ENCODE measurements at regions not wholly inside any gene's neighbourhood (a gene's known extent, or its start where the extent isn't known, plus 50 kb on each side); places are given as distances from the start of the nearest gene placed in this dataset.

GRCh38 chr4:3699261-3699660, 66.9 kb upstream of the ADRA2C start:
- H3K27ac ChIP-seq: no peak overlapping the region
- no peak for TF ChIP-seq CTCF (IDR thresholded peaks at IDR 0.05)
- TF ChIP-seq ZFX (IDR thresholded peaks at IDR 0.05; ENCODE audit: borderline replicate concordance): no peak

DNA sequence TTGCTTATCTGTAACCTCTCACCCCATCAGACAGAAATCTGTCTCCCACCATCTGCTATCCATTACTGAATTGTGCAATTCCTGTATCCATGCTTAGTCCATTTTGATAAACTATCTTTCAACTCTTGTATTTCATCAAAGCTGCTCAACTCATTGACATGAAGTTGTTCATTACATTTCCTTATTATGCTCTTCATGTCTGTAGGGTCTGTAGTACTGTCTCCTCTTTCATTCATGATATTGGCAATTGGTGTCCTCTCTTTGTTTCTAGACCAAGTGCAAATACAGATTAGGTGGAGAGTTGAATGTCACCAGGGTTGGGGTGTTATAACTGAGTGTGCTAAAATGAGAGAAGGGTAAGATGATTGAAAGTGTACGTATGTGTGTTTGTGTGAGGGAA, 69.2 kb upstream of the ADRA2C start:
- no peak for TF ChIP-seq CTCF (IDR thresholded peaks at IDR 0.05)
- TF ChIP-seq ZFX (IDR thresholded peaks at IDR 0.05; ENCODE audit: borderline replicate concordance): no peak

GRCh38 chr4:3690551-3691152, 75.5 kb upstream of the ADRA2C start:
- TF ChIP-seq ZFX (IDR thresholded peaks at IDR 0.05; ENCODE audit: borderline replicate concordance) (no peak), CTCF (IDR thresholded peaks at IDR 0.05) (no peak)
- H3K27ac ChIP-seq: no peak overlapping the region

More for the DNA sequence above, 69.2 kb upstream of the ADRA2C start:
- H3K27ac ChIP-seq: no peak overlapping the region

GRCh38 chr4:3689576-3690550, 76.3 kb upstream of the ADRA2C start:
- TF ChIP-seq CTCF (IDR thresholded peaks at IDR 0.05) (no peak), ZFX (IDR thresholded peaks at IDR 0.05; ENCODE audit: borderline replicate concordance) (no peak)
- no peak overlapping the region for H3K27ac ChIP-seq

GRCh38 chr4:3689006-3689405, 77.2 kb upstream of the ADRA2C start:
- H3K27ac ChIP-seq: no peak overlapping the region
- TF ChIP-seq CTCF (IDR thresholded peaks at IDR 0.05) (no peak), ZFX (IDR thresholded peaks at IDR 0.05; ENCODE audit: borderline replicate concordance) (no peak)

DNA sequence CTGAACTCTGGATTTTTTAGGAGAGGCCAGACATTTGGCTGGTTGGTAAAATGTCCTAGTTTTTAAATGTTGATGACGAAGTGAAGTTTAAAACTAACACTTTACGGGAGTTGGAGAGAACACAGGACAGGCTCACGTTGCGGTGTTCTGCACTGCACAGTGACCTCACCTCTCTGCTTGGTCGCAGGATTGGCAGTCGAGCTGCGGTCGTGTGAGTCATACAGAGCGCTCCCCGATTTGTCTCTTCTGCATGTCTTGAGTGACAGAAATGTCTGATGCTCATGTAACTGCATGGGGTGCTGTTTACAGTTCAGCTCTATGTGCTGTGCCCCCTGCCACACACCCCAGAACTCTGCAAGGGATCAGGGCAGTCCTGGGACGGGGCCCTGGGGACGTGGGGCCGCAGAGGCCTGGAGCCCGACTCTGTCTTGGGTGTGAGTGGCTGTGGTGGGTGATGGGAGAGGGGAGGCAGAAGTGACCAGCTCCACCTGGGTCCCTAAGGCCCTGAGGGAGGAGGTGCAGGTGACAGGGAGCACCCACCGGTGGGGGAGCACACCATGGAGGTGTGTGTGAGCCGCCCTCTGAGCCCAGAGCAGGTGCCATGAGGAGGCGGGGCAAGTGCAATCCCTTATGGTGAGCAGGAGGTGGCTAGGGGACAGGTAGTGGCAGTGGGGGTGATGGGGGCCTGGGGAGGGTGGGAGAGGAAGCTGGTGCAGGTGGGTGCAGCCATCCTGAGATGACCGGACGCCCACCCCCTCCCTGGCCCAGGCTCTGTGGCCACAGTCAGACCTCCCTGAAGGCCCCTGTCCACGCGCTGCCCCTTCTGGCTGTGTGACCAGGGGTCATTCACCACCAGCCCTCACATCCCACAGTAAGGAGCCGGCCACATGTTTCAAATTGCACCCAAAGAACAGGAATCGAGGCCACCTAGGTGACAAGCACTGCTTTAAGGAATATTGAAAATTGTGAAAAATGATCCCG, 77.9 kb upstream of the ADRA2C start:
- no peak overlapping the region for H3K27ac ChIP-seq
- no peak for TF ChIP-seq CTCF (IDR thresholded peaks at IDR 0.05)
- no peak for TF ChIP-seq ZFX (IDR thresholded peaks at IDR 0.05; ENCODE audit: borderline replicate concordance)
